Stimulated activated naive B cell treated with anti-CD40 and anti-IgM and Interleukin-4, amounts not matched to agents 10 μg/mL and 1 μg/mL and 100 μg/mL, for 72 hours (primary cell): ENCODE measurements at regions not wholly inside any gene's neighbourhood (a gene's known extent, or its start where the extent isn't known, plus 50 kb on each side); places are given as distances from the start of the nearest gene placed in this dataset.
"Not testable (repeated sequence)": the region's sequence is repeated elsewhere in the genome, so short reads cannot be mapped to it uniquely, and the experiment has no call there.

Source experiments
- ATAC-seq, 2 donors: fragments of 150-1000 bp; cut with Tn5 transposase; replicated peaks; 2 replicates each; pipeline ENCODE4 v1.10.0; 2021; ENCODE audit warnings: moderate library complexity in 1 of 2
- DNase-seq: peaks from one replicate; pipeline ENCODE4 v3.0.0; 2021
- H3K27ac Mint-ChIP-seq: one replicate; pipeline ENCODE4 v1.8.0; 2022; ENCODE audit warnings: mild to moderate bottlenecking, mixed read lengths
- H3K27me3 Mint-ChIP-seq, 2 donors: one replicate each; pipeline ENCODE4 v1.8.0; 2022; ENCODE audit warnings: mixed read lengths in 2 of 2
- H3K36me3 Mint-ChIP-seq, 2 donors: one replicate each; pipeline ENCODE4 v1.8.0; 2022; ENCODE audit warnings: mixed read lengths in 2 of 2, mild to moderate bottlenecking in 1 of 2
- H3K4me1 Mint-ChIP-seq, 2 donors: one replicate each; pipeline ENCODE4 v1.8.0; 2022; ENCODE audit warnings: mixed read lengths in 2 of 2, mild to moderate bottlenecking in 1 of 2
- H3K4me3 Mint-ChIP-seq, 2 donors: one replicate each; pipeline ENCODE4 v1.8.0; 2022; ENCODE audit warnings: mild to moderate bottlenecking in 2 of 2, mixed read lengths in 2 of 2, moderate library complexity in 1 of 2
- H3K9me3 Mint-ChIP-seq, 2 donors: one replicate each; pipeline ENCODE4 v1.8.0; 2022; ENCODE audit warnings: mixed read lengths in 2 of 2, mild to moderate bottlenecking in 1 of 2

- Mint-ChIP-seq H3K27me3 (no peaks in the 10 kb centered on the region), H3K4me1 (no peaks in the 10 kb centered on the region), H3K36me3 (peaks cover 0 to 4% of the 10 kb centered on the region in 2 donors), H3K4me3 (no peak overlapping the region), H3K9me3 (peaks cover 5% of the 10 kb centered on the region in 2 donors), H3K27ac (no peak overlapping the region)
- DNase-seq: no peak
- no peak for ATAC-seq
These were observed 230.9 kb upstream of the MSX2 start for GRCh38 chr5:174493530-174493929.

DNA sequence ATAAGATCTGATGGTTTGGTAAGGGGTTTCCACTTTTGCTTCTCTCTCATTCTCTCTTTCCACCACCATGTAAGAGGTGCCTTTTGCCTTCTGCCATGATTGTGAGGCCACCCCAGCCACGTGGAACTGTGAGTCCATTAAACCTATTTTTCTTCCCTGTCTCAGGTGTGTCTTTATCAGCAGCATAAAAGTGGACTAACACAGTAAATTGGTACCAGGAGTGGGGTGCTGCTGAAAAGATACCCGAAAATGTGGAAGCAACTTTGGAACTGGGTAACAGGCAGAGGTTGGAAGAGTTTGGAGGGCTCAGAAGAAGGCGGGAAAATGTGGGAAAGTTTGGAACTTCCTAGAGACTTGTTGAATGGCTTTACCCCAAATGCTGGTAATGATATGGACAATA is 226.4 kb upstream of the MSX2 start:
- not testable (repeated sequence) for DNase-seq, H3K27me3 Mint-ChIP-seq

DNA sequence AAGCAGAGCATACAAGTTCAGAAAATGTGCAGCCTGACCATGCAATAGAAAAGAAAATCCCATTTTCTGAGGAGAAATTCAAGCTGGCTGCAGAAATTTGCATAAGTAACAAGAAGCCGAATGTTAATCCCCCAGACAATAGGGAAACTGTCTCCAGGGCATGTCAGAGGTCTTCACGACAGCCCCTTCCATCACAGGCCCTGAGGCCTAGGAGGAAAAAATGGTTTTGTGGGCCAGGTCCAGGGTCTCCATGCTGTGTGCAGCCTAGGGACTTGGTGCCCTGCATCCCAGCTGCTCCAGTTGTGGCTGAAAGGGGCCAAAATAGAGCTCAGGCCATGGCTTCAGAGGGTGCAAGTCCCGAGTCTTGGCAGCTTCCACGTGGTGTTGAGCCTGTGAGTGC is 225.8 kb upstream of the MSX2 start:
- H3K4me3 Mint-ChIP-seq, H3K4me1 Mint-ChIP-seq, ATAC-seq, H3K27ac Mint-ChIP-seq, H3K27me3 Mint-ChIP-seq, DNase-seq, H3K36me3 Mint-ChIP-seq: not testable (repeated sequence)
- H3K9me3 Mint-ChIP-seq: peaks cover 11 to 16% of the 10 kb centered on the region in 2 donors

More for the DNA sequence above, 226.4 kb upstream of the MSX2 start:
- not testable (repeated sequence) for H3K27ac Mint-ChIP-seq, H3K4me1 Mint-ChIP-seq, ATAC-seq, H3K36me3 Mint-ChIP-seq, H3K4me3 Mint-ChIP-seq
- H3K9me3 Mint-ChIP-seq: peaks cover 11 to 16% of the 10 kb centered on the region in 2 donors

- no peaks in the 10 kb centered on the region for H3K4me1 Mint-ChIP-seq
- ATAC-seq (no peak), DNase-seq (no peak)
- no peak overlapping the region for H3K27ac Mint-ChIP-seq
- H3K4me3 Mint-ChIP-seq: no peak overlapping the region
- H3K27me3 Mint-ChIP-seq: no peaks in the 10 kb centered on the region
- H3K36me3 Mint-ChIP-seq: peaks cover 0 to 4% of the 10 kb centered on the region in 2 donors
- H3K9me3 Mint-ChIP-seq: peaks cover 11 to 16% of the 10 kb centered on the region in 2 donors
These were observed 223.7 kb upstream of the MSX2 start for GRCh38 chr5:174500636-174501035.

GRCh38 chr5:174501461-174502069 is 222.8 kb upstream of the MSX2 start:
- Mint-ChIP-seq H3K27ac (no peak overlapping the region), H3K9me3 (peaks cover 11 to 16% of the 10 kb centered on the region in 2 donors), H3K4me1 (no peaks in the 10 kb centered on the region), H3K4me3 (no peak overlapping the region), H3K27me3 (no peaks in the 10 kb centered on the region), H3K36me3 (peaks cover 0 to 4% of the 10 kb centered on the region in 2 donors)
- ATAC-seq: no peak
- no peak for DNase-seq

DNA sequence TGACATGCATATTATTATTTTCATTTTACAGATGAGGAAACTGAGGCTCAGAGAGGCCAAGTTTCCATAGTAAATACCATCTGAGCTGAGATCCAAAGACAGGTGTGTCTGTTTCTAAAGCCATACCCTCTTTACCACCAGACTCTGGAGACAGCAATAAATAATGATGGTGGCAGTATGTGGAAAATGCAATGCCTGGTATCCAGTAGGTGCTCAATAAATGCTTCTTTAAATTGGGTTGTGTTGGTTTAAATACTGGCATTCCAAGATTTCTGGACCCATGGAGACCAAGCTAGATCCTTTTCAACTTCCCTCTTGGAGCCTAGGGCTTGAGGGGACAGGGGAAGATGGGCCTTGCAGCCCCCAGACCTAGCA is 221.3 kb upstream of the MSX2 start:
- Mint-ChIP-seq H3K4me1 (no peaks in the 10 kb centered on the region), H3K27me3 (no peaks in the 10 kb centered on the region), H3K36me3 (no peaks in the 10 kb centered on the region), H3K27ac (no peak overlapping the region), H3K4me3 (no peak overlapping the region), H3K9me3 (peaks cover 11 to 12% of the 10 kb centered on the region in 2 donors)
- DNase-seq (no peak), ATAC-seq (no peak)

- DNase-seq: no peak
- no peaks in the 10 kb centered on the region for H3K27me3 Mint-ChIP-seq
- no peak for ATAC-seq
These were observed 220.7 kb upstream of the MSX2 start for GRCh38 chr5:174503461-174504265.

DNA sequence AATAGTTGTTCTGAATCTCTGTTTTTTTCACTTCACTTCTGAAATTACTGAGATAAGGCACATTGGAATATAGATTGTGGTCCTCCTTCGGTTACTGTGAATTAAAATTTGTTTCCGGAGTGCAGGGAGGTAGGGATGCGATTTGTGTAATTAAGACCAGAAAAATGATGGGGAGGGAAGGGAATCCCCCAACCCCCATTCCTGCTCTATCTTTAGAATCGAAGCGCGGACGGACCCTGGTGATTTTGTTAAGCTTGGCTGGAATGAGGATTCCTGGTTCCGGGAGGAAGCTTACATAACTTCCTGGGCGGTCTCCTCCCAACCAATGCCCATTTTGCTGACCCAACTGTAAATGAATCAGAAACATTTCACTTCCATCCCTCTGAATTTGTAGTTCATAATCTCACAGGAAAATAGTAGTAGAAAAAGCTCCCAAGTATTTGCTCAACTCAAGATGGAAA is 220.1 kb upstream of the MSX2 start:
- ATAC-seq: no peak
- DNase-seq: no peak
- Mint-ChIP-seq H3K4me1 (no peaks in the 10 kb centered on the region), H3K36me3 (no peaks in the 10 kb centered on the region), H3K27me3 (no peaks in the 10 kb centered on the region), H3K4me3 (no peak overlapping the region), H3K9me3 (peaks cover 10 to 11% of the 10 kb centered on the region in 2 donors), H3K27ac (no peak overlapping the region)

More at GRCh38 chr5:174503461-174504265, 220.7 kb upstream of the MSX2 start:
- Mint-ChIP-seq H3K36me3 (no peaks in the 10 kb centered on the region), H3K4me3 (no peak overlapping the region), H3K9me3 (peaks cover 10 to 11% of the 10 kb centered on the region in 2 donors), H3K4me1 (no peaks in the 10 kb centered on the region), H3K27ac (no peak overlapping the region)

- no peak for DNase-seq
- Mint-ChIP-seq H3K27ac (no peak overlapping the region), H3K36me3 (no peaks in the 10 kb centered on the region), H3K4me3 (no peak overlapping the region), H3K9me3 (peaks cover 4 to 6% of the 10 kb centered on the region in 2 donors), H3K27me3 (no peaks in the 10 kb centered on the region), H3K4me1 (no peaks in the 10 kb centered on the region)
- ATAC-seq: no peak
These were observed 218.8 kb upstream of the MSX2 start for GRCh38 chr5:174505621-174506020.

GRCh38 chr5:174510782-174511453 is 213.5 kb upstream of the MSX2 start:
- H3K4me1 Mint-ChIP-seq, H3K4me3 Mint-ChIP-seq, H3K27ac Mint-ChIP-seq, H3K27me3 Mint-ChIP-seq, DNase-seq, H3K36me3 Mint-ChIP-seq, ATAC-seq, H3K9me3 Mint-ChIP-seq: not testable (repeated sequence)

GRCh38 chr5:174511714-174512253 is 212.6 kb upstream of the MSX2 start:
- H3K4me1 Mint-ChIP-seq: no peaks in the 10 kb centered on the region
- ATAC-seq: no peak
- H3K4me3 Mint-ChIP-seq: no peak overlapping the region
- H3K36me3 Mint-ChIP-seq: no peaks in the 10 kb centered on the region
- no peak overlapping the region for H3K27ac Mint-ChIP-seq
- peaks cover 4 to 6% of the 10 kb centered on the region in 2 donors for H3K9me3 Mint-ChIP-seq
- no peaks in the 10 kb centered on the region for H3K27me3 Mint-ChIP-seq
- DNase-seq: no peak

GRCh38 chr5:174514325-174514724 is 210.1 kb upstream of the MSX2 start:
- DNase-seq (no peak), ATAC-seq (no peak)
- Mint-ChIP-seq H3K36me3 (no peaks in the 10 kb centered on the region), H3K4me3 (no peak overlapping the region), H3K27ac (no peak overlapping the region), H3K4me1 (no peaks in the 10 kb centered on the region), H3K27me3 (no peaks in the 10 kb centered on the region), H3K9me3 (peaks cover 4% of the 10 kb centered on the region in 2 donors)

GRCh38 chr5:174514983-174515394 is 209.4 kb upstream of the MSX2 start:
- Mint-ChIP-seq H3K27ac (no peak overlapping the region), H3K4me1 (no peaks in the 10 kb centered on the region), H3K9me3 (peaks cover 4% of the 10 kb centered on the region in 2 donors), H3K36me3 (no peaks in the 10 kb centered on the region), H3K4me3 (no peak overlapping the region), H3K27me3 (no peaks in the 10 kb centered on the region)
- ATAC-seq (no peak), DNase-seq (no peak)

GRCh38 chr5:174516741-174517140 is 207.6 kb upstream of the MSX2 start:
- H3K4me1 Mint-ChIP-seq: no peaks in the 10 kb centered on the region
- peaks cover 4 to 6% of the 10 kb centered on the region in 2 donors for H3K9me3 Mint-ChIP-seq
- no peak overlapping the region for H3K27ac Mint-ChIP-seq
- H3K4me3 Mint-ChIP-seq: no peak overlapping the region
- peaks cover 0 to 4% of the 10 kb centered on the region in 2 donors for H3K27me3 Mint-ChIP-seq
- no peaks in the 10 kb centered on the region for H3K36me3 Mint-ChIP-seq
- ATAC-seq (no peak), DNase-seq (no peak)
